ENCODE measurements at regions not wholly inside any gene's neighbourhood (a gene's known extent, or its start where the extent isn't known, plus 50 kb on each side); places are given as distances from the start of the nearest gene placed in this dataset.

- 93% methylated on average over 4 of the region's 4 CpGs; no CpG with 5 or more reads in 1 of the 2 experiments for WGBS, 2 experiments (ENCODE audit: extremely low coverage in 1 of 2, insufficient coverage in 1 of 2, insufficient read length in 1 of 2, insufficient replicate concordance in 2 of 2, low coverage in 1 of 2, low lambda C conversion rate in 2 of 2, missing lambda C conversion rate in 1 of 2)
- TF ChIP-seq RAD21 (IDR thresholded peaks at IDR 0.05 in 1 of 2, conservative IDR thresholded peaks at IDR 0.05 in 1 of 2; ENCODE audit: low read depth in 2 of 2, low read length in 2 of 2) = peak; percentile 70 to 77
- peak in 2 of 3 experiments; percentile 16 to 32; a peak in 2 of 4 replicates for TF ChIP-seq CTCF (IDR thresholded peaks at IDR 0.05; ENCODE audit: control extremely low read depth in 1 of 3, insufficient read depth in 1 of 3, low read depth in 1 of 3, low read length in 3 of 3)
- TF ChIP-seq SRF (IDR thresholded peaks at IDR 0.05; ENCODE audit: low read depth, low read length) = no peak
- no peak overlapping the region for H2BK15ac ChIP-seq (ENCODE audit: low read length)
- H3K79me2 ChIP-seq (ENCODE audit: control insufficient read depth in 1 of 2, insufficient read depth in 2 of 2, low read length in 2 of 2) = no peaks in the 10 kb centered on the region
- CTCF ChIA-PET (ENCODE audit: partially characterized antibody) = interaction anchor here (0.6 to 1.5 kb wide), 2 partner anchors 23 to 703 kb away, joined by 3 to 4 read pairs; no protein-coding TSS in a partner anchor
- H3K56ac ChIP-seq (replicated peaks; ENCODE audit: insufficient read length, low read depth, low read length) = no peak overlapping the region
- no peak overlapping the region for H3K4ac ChIP-seq (replicated peaks; ENCODE audit: insufficient read length, low read depth, low read length)
- no peak overlapping the region for H2BK20ac ChIP-seq (ENCODE audit: low read length)
- H2AK5ac ChIP-seq (ENCODE audit: low read depth, low read length) = no peak overlapping the region
- H3K27ac ChIP-seq (ENCODE audit: low read depth, low read length) = no peak overlapping the region
- no peak overlapping the region for H3K23ac ChIP-seq (ENCODE audit: insufficient read length)
- H4K5ac ChIP-seq (ENCODE audit: insufficient read length, low read depth, low read length) = no peak overlapping the region
- H3K4me1 ChIP-seq (replicated peaks in 1 of 4; ENCODE audit: control insufficient read depth in 3 of 4, insufficient read depth in 4 of 4, low read length in 3 of 4) = peaks cover 0 to 5% (median 3%) of the 10 kb centered on the region in 4 experiments; a peak in 2 of 7 replicates
- no peak overlapping the region for H4K91ac ChIP-seq (replicated peaks; ENCODE audit: insufficient read length, low read length)
- H3K9ac ChIP-seq (replicated peaks in 1 of 4; ENCODE audit: extremely low read depth in 1 of 4, low read depth in 3 of 4, low read length in 3 of 4) = no peak overlapping the region
- H4K8ac ChIP-seq (ENCODE audit: extremely low read depth, insufficient read depth, low read length) = no peak overlapping the region
- H3K79me1 ChIP-seq (ENCODE audit: low read depth, low read length) = no peaks in the 10 kb centered on the region
- DNase-seq (ENCODE audit: low read depth in 1 of 2, low spot score in 2 of 2) (peak in 1 of 2 experiments; percentile 3), FAIRE-seq (no peak)
- no peaks in the 10 kb centered on the region for H3K23me2 ChIP-seq (ENCODE audit: low read depth, low read length)
- no peak overlapping the region for H2BK120ac ChIP-seq (replicated peaks; ENCODE audit: low read depth, low read length)
- H3K27me3 ChIP-seq (replicated peaks in 1 of 4; ENCODE audit: control insufficient read depth in 3 of 4, extremely low read depth in 1 of 4, insufficient read depth in 3 of 4, low read length in 3 of 4) = no peaks in the 10 kb centered on the region; a peak in 1 of 7 replicates
- POLR2A ChIA-PET (ENCODE audit: partially characterized antibody) = no interaction called here
- H3K14ac ChIP-seq (ENCODE audit: insufficient read length) = no peak overlapping the region
- no peak overlapping the region for H3K18ac ChIP-seq (ENCODE audit: extremely low read depth, low read length)
- no peaks in the 10 kb centered on the region for H3K36me3 ChIP-seq (ENCODE audit: control insufficient read depth in 2 of 4, insufficient read depth in 4 of 4, low read length in 3 of 4)
- no peak overlapping the region for H2BK5ac ChIP-seq (ENCODE audit: low read depth, low read length)
- no peaks in the 10 kb centered on the region for H3K9me3 ChIP-seq (ENCODE audit: insufficient read depth in 2 of 2, low read depth in 1 of 2, low read length in 1 of 2)
- no peak overlapping the region for H2AFZ ChIP-seq (ENCODE audit: low read length)
- no peak overlapping the region for H3K4me3 ChIP-seq (ENCODE audit: extremely low read depth in 1 of 4, insufficient read depth in 2 of 4, low read depth in 3 of 4, low read length in 4 of 4)
- no peak overlapping the region for H3K4me2 ChIP-seq (ENCODE audit: insufficient read depth in 1 of 2, low read depth in 2 of 2, low read length in 2 of 2)
- no peaks in the 10 kb centered on the region for H4K20me1 ChIP-seq (replicated peaks in 1 of 2; ENCODE audit: control insufficient read depth in 1 of 2, insufficient read depth in 2 of 2, low read length in 2 of 2)
- peak overlapping the region; percentile 40; the same call in 1 of the 2 replicates for H2BK12ac ChIP-seq (ENCODE audit: low read depth, low read length)
Measured at GRCh38 chr2:122748552-122749011, 993.1 kb downstream of the TSN start.
